Large intestine (tissue), 3 donors: ENCODE measurements at regions not wholly inside any gene's neighbourhood (a gene's known extent, or its start where the extent isn't known, plus 50 kb on each side); places are given as distances from the start of the nearest gene placed in this dataset.

Source experiments
- DNase-seq, 2 donors: peaks; one replicate each; pipeline versions ENCODE4 v3.0.0 to v3.0.0-alpha.2; 2013
- H3K27ac ChIP-seq: one replicate; pipeline ENCODE4 v1.5.1; 2013; ENCODE audit warnings: low read length
- H3K27me3 ChIP-seq: 2 replicates; pipeline ENCODE4 v1.6.1; 2013; ENCODE audit warnings: low read length; ENCODE audit not compliant: control insufficient read depth, insufficient read depth
- H3K36me3 ChIP-seq: 2 replicates; pipeline ENCODE4 v1.6.1; 2013; ENCODE audit warnings: low read length; ENCODE audit not compliant: control insufficient read depth, insufficient read depth
- H3K4me1 ChIP-seq: one replicate; pipeline ENCODE4 v1.6.1; 2013; ENCODE audit warnings: low read length; ENCODE audit not compliant: control insufficient read depth, insufficient read depth
- H3K4me3 ChIP-seq: one replicate; pipeline ENCODE4 v1.5.1; 2013; ENCODE audit warnings: low read length
- H3K9me3 ChIP-seq: one replicate; pipeline ENCODE4 v1.6.1; 2013; ENCODE audit warnings: mild to moderate bottlenecking, low read depth, low read length, moderate library complexity; ENCODE audit not compliant: control insufficient read depth
- WGBS: methylation state at CpG from one replicate; pipeline ENCODE4 v1.1.5; 2013; ENCODE audit warnings: low lambda C conversion rate; ENCODE audit not compliant: insufficient coverage; 5-methylcytosine and 5-hydroxymethylcytosine counted together

GRCh38 chr2:196481324-196481697, 158.2 kb upstream of the CCDC150 start:
- WGBS, result 67% methylated on average over 1 of the region's 3 CpGs
- no peak overlapping the region for H3K27ac ChIP-seq
- no peaks in the 10 kb centered on the region for H3K36me3 ChIP-seq
- H3K4me1 ChIP-seq, result no peaks in the 10 kb centered on the region
- no peak for DNase-seq
- H3K27me3 ChIP-seq, result no peaks in the 10 kb centered on the region
- no peak overlapping the region for H3K4me3 ChIP-seq
- no peaks in the 10 kb centered on the region for H3K9me3 ChIP-seq

GRCh38 chr2:196482119-196483065, 157.1 kb upstream of the CCDC150 start:
- H3K27ac ChIP-seq, result no peak overlapping the region
- no peaks in the 10 kb centered on the region for H3K4me1 ChIP-seq
- no peak overlapping the region for H3K4me3 ChIP-seq
- no CpG with 5 or more reads among the region's 6 CpGs for WGBS
- DNase-seq, result no peak
- no peaks in the 10 kb centered on the region for H3K36me3 ChIP-seq
- no peaks in the 10 kb centered on the region for H3K27me3 ChIP-seq
- no peaks in the 10 kb centered on the region for H3K9me3 ChIP-seq

- H3K4me3 ChIP-seq, result no peak overlapping the region
- no peak overlapping the region for H3K27ac ChIP-seq
- no peaks in the 10 kb centered on the region for H3K27me3 ChIP-seq
- no peak for DNase-seq
- no peaks in the 10 kb centered on the region for H3K36me3 ChIP-seq
- no peaks in the 10 kb centered on the region for H3K9me3 ChIP-seq
- no peaks in the 10 kb centered on the region for H3K4me1 ChIP-seq
- WGBS, result no CpG with 5 or more reads among the region's 3 CpGs
These were observed 153.4 kb upstream of the CCDC150 start for GRCh38 chr2:196486146-196486545.

- WGBS, result no CpG with 5 or more reads among the region's 3 CpGs
- no peaks in the 10 kb centered on the region for H3K9me3 ChIP-seq
- no peaks in the 10 kb centered on the region for H3K4me1 ChIP-seq
These were observed 152.1 kb upstream of the CCDC150 start for GRCh38 chr2:196487417-196487816.

GRCh38 chr2:196489371-196489770, 150.1 kb upstream of the CCDC150 start:
- no peaks in the 10 kb centered on the region for H3K27me3 ChIP-seq
- H3K9me3 ChIP-seq, result no peaks in the 10 kb centered on the region
- no CpG with 5 or more reads among the region's 1 CpG for WGBS
- H3K4me1 ChIP-seq, result no peaks in the 10 kb centered on the region
- no peaks in the 10 kb centered on the region for H3K36me3 ChIP-seq
- no peak for DNase-seq
- no peak overlapping the region for H3K27ac ChIP-seq
- H3K4me3 ChIP-seq, result no peak overlapping the region

More at GRCh38 chr2:196487417-196487816, 152.1 kb upstream of the CCDC150 start:
- Histone ChIP-seq H3K27me3 (no peaks in the 10 kb centered on the region), H3K27ac (no peak overlapping the region), H3K4me3 (no peak overlapping the region), H3K36me3 (no peaks in the 10 kb centered on the region)
- no peak for DNase-seq

GRCh38 chr2:196492946-196493345, 146.6 kb upstream of the CCDC150 start:
- WGBS, result no CpG with 5 or more reads among the region's 3 CpGs
- no peaks in the 10 kb centered on the region for H3K9me3 ChIP-seq
- H3K36me3 ChIP-seq, result no peaks in the 10 kb centered on the region
- H3K4me1 ChIP-seq, result no peaks in the 10 kb centered on the region
- no peak for DNase-seq
- no peak overlapping the region for H3K27ac ChIP-seq
- no peaks in the 10 kb centered on the region for H3K27me3 ChIP-seq
- H3K4me3 ChIP-seq, result no peak overlapping the region

GRCh38 chr2:196498962-196499361, 140.6 kb upstream of the CCDC150 start:
- H3K4me1 ChIP-seq, result no peaks in the 10 kb centered on the region
- H3K4me3 ChIP-seq, result no peak overlapping the region
- no peaks in the 10 kb centered on the region for H3K27me3 ChIP-seq
- H3K27ac ChIP-seq, result no peak overlapping the region
- DNase-seq, result no peak
- WGBS, result 80% methylated on average over 1 of the region's 3 CpGs
- peaks cover 7% of the 10 kb centered on the region for H3K9me3 ChIP-seq
- H3K36me3 ChIP-seq, result no peaks in the 10 kb centered on the region

- no peaks in the 10 kb centered on the region for H3K36me3 ChIP-seq
- no peak overlapping the region for H3K27ac ChIP-seq
- 100% methylated on average over 2 of the region's 2 CpGs for WGBS
These were observed 139.8 kb upstream of the CCDC150 start for GRCh38 chr2:196499686-196500085.

GRCh38 chr2:196500686-196501431, 138.7 kb upstream of the CCDC150 start:
- H3K4me1 ChIP-seq, result no peaks in the 10 kb centered on the region
- DNase-seq, result no peak
- no CpG with 5 or more reads among the region's 4 CpGs for WGBS
- peaks cover 7% of the 10 kb centered on the region for H3K9me3 ChIP-seq
- H3K27me3 ChIP-seq, result no peaks in the 10 kb centered on the region
- H3K27ac ChIP-seq, result no peak overlapping the region
- H3K4me3 ChIP-seq, result no peak overlapping the region
- no peaks in the 10 kb centered on the region for H3K36me3 ChIP-seq

More at GRCh38 chr2:196499686-196500085, 139.8 kb upstream of the CCDC150 start:
- H3K9me3 ChIP-seq, result peaks cover 7% of the 10 kb centered on the region
- no peaks in the 10 kb centered on the region for H3K4me1 ChIP-seq
- H3K27me3 ChIP-seq, result no peaks in the 10 kb centered on the region
- H3K4me3 ChIP-seq, result no peak overlapping the region
- no peak for DNase-seq

GRCh38 chr2:196501836-196502235, 137.7 kb upstream of the CCDC150 start:
- Histone ChIP-seq H3K4me1 (no peaks in the 10 kb centered on the region), H3K9me3 (peaks cover 7% of the 10 kb centered on the region), H3K27ac (no peak overlapping the region), H3K4me3 (no peak overlapping the region), H3K36me3 (no peaks in the 10 kb centered on the region), H3K27me3 (no peaks in the 10 kb centered on the region)
- WGBS, result 73% methylated on average over 2 of the region's 2 CpGs
- DNase-seq, result no peak
